ENCODE measurements at regions not wholly inside any gene's neighbourhood (a gene's known extent, or its start where the extent isn't known, plus 50 kb on each side); places are given as distances from the start of the nearest gene placed in this dataset.

DNA sequence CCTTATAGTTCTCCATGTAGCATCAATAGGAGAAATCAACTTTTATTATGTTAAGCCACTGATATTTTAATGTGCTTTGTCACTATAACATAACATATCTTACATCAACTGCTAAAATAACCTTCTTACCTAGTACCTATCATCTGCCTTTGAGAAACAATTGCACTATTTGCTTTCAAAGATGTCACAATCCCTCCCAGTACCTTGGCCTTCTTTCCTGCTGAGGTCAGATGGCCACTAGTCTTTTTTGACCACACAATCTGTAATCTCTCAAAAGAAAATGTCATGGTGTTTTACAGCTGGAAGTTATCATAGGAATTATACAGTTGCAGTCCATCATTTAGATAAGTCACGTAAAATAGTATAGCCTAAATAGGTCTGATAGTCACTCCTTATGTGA is 247.5 kb upstream of the SLITRK3 start:
- TF ChIP-seq, protein P1, sequence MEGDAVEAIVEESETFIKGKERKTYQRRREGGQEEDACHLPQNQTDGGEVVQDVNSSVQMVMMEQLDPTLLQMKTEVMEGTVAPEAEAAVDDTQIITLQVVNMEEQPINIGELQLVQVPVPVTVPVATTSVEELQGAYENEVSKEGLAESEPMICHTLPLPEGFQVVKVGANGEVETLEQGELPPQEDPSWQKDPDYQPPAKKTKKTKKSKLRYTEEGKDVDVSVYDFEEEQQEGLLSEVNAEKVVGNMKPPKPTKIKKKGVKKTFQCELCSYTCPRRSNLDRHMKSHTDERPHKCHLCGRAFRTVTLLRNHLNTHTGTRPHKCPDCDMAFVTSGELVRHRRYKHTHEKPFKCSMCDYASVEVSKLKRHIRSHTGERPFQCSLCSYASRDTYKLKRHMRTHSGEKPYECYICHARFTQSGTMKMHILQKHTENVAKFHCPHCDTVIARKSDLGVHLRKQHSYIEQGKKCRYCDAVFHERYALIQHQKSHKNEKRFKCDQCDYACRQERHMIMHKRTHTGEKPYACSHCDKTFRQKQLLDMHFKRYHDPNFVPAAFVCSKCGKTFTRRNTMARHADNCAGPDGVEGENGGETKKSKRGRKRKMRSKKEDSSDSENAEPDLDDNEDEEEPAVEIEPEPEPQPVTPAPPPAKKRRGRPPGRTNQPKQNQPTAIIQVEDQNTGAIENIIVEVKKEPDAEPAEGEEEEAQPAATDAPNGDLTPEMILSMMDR (conservative IDR thresholded peaks at IDR 0.05; ENCODE audit: low read length) = no peak
- no peak overlapping the region for H3K4me3 ChIP-seq (ENCODE audit: low read length)
- DNase-seq (ENCODE audit: low read depth) = no peak

DNA sequence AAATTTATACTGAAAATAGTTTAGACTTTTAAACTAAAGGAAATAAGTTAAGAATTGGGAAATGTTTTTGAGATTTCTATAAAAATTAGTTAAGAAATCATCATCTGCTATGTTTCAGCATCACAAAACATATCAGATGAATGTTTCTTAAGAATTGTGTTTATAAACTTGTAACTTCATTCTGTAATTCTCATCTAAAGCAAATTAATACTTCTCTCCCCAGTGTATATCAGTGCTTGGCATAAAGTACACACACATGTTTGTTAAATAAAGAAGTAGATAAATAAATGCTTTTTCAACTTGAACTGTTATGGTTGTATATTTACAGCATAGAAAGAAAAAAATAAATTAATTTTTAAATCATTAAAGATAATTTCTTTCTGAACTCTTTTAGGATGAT is 245.9 kb upstream of the SLITRK3 start:
- no peak overlapping the region for H3K4me3 ChIP-seq (ENCODE audit: low read length)
- DNase-seq (ENCODE audit: low read depth) = no peak
- TF ChIP-seq, protein P1 (conservative IDR thresholded peaks at IDR 0.05; ENCODE audit: low read length) = no peak

DNA sequence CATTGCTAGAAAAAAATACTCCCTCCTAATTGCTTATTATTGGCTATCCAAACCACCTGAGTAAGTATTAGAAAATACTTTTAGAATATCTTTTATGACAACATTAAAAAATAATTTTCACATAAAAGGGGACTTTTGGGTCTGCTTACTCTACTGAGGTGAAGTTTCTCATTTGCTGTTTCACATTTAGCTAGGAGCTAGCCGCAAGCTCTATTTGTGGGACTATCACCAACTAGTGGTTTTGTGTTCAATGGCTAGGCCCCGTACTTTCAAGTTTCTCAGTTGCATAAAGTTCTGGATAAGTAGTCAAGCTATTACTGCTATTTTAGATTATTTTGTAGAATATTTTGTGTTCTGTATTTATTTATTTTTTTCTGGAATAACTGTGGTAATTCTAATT is 244.2 kb upstream of the SLITRK3 start:
- no peak overlapping the region for H3K4me3 ChIP-seq (ENCODE audit: low read length)
- DNase-seq (ENCODE audit: low read depth) = no peak
- TF ChIP-seq, protein P1 (conservative IDR thresholded peaks at IDR 0.05; ENCODE audit: low read length) = no peak

DNA sequence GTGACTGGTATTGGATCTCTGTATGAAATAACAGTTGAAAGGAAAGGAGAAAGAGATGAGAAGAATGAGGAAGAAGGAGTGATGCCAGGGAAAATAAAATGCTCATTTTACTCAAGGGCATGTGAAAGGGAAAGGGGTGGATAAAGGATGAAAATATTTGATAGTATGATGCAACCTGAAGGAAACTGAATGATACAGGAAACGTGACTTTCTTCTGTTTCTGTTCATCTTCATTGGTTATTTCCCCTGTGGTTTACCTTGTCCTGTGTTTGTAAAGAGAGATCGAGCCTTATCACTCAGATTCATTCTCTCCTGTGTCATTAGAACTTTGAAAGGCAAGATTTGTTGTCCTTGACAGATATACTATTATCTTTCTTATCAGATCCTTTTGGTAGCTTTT is 243.6 kb upstream of the SLITRK3 start:
- TF ChIP-seq, protein P1 (conservative IDR thresholded peaks at IDR 0.05; ENCODE audit: low read length) = no peak
- H3K4me3 ChIP-seq (ENCODE audit: low read length) = no peak overlapping the region
- DNase-seq (ENCODE audit: low read depth) = peak; percentile 7

DNA sequence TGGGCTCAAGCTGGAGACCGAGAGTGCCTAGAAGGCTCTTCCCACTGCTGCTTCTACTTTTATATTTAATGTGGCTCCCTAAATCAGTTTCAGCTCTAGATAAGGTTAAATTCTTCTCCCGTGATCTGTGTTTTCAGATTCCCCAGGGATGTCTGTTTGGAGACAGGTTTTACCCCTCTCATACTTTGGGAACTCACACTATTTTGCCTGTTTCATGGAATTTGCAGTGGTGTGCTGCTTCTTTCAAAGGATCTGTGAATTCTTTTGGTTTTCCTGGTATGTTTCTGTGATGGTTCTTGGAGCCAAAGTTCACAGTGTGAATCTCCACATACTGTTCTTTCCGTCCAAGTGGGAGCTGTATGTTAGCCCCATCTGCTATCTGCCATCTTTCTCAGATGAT is 238.3 kb upstream of the SLITRK3 start:
- DNase-seq (ENCODE audit: low read depth) = no peak
- TF ChIP-seq, protein P1 (conservative IDR thresholded peaks at IDR 0.05; ENCODE audit: low read length) = no peak
- H3K4me3 ChIP-seq (ENCODE audit: low read length) = no peak overlapping the region

DNA sequence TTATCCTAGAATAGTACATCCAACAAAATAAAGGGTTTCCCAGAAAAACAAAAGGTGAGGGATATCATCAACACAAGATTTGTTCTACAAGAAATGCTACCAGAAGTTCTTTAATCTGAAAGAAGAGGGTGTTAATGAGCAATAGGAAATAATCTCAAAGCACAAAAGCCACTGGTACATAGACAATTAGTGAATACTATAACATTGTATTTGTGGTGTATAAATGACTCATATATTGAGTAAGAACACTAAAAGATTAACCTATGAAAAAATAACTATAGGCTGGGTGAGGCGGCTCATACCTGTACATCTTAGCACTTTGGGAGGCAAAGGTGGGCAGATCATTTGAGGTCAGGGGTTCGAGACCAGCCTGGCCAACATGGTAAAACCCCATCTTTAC is 210.2 kb upstream of the SLITRK3 start:
- TF ChIP-seq, protein P1 (conservative IDR thresholded peaks at IDR 0.05; ENCODE audit: low read length) = no peak
- DNase-seq (ENCODE audit: low read depth) = no peak
- no peak overlapping the region for H3K4me3 ChIP-seq (ENCODE audit: low read length)

DNA sequence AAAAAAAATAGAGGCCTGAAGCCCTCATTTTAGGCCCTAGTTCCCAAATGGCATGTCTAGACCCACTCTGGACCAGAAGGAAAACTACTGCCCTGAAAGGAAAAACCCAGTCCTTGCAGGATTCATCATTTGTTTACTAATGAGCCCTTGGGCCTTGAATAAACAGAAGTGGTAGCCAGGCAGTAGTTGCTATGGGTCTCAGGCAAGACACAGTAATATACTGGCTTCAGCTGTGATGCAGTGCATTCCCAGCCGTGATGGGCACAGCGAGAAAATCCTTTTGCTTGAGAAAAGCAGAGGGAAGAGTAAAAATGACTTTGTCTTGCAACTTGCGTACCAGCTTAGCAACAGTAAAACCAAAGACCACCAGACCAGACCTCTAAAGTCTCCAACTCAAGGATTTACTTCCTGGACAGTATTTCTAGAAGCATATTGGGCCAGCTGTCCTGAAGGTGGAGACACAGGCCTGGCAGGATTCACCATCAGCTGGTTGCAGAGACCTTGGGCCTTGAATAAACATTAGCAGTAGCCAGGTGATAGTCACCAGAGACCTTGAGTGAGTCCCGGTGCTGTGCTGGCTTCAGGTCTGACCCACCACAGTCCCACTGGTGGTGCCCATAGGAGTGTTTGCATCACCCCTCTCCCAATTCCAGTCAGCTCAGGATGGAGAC is 208.3 kb upstream of the SLITRK3 start:
- TF ChIP-seq, protein P1 (conservative IDR thresholded peaks at IDR 0.05; ENCODE audit: low read length) = no peak
- DNase-seq (ENCODE audit: low read depth) = no peak
- no peak overlapping the region for H3K4me3 ChIP-seq (ENCODE audit: low read length)

Measured in AG10803 (cell line).